H1 (cell line): ENCODE measurements at regions not wholly inside any gene's neighbourhood (a gene's known extent, or its start where the extent isn't known, plus 50 kb on each side); places are given as distances from the start of the nearest gene placed in this dataset.

Experiments used
- CTCF ChIA-PET: fragments of 300-600 bp; sonication (Branson Sonifier 250); formaldehyde crosslinking; loops from one replicate; lab custom pipeline; 2021; ENCODE audit not compliant: partially characterized antibody; lab: Charles Lee
- POLR2A ChIA-PET: fragments of 300-600 bp; sonication (Branson Sonifier 250); formaldehyde crosslinking; loops from one replicate; lab custom pipeline; 2021; ENCODE audit warnings: inconsistent platforms; ENCODE audit not compliant: partially characterized antibody; lab: Charles Lee
- DNase-seq, 2 experiments: peaks; one replicate each; pipeline versions ENCODE4 v3.0.0 to v3.0.0-alpha.2; 2010 to 2022; ENCODE audit warnings: low spot score in 2 of 2, low read depth in 1 of 2, mixed read lengths in 1 of 2
- FAIRE-seq: peaks from 2 replicates; lab custom pipeline; 2011; peaks lifted over from hg19 to GRCh38; lab: Jason Lieb, UNC
- H2AFZ ChIP-seq: 2 replicates; pipeline ENCODE4 v1.8.1; 2012; ENCODE audit warnings: low read length, inconsistent platforms
- H2AK5ac ChIP-seq: 2 replicates; pipeline ENCODE4 v1.6.1; 2013; ENCODE audit warnings: low read depth, low read length
- H2BK120ac ChIP-seq: replicated peaks from 2 replicates; pipeline ENCODE3; 2013; ENCODE audit warnings: low read depth, low read length, inconsistent platforms
- H2BK12ac ChIP-seq: 2 replicates; pipeline ENCODE4 v1.6.1; 2013; ENCODE audit warnings: low read depth, low read length
- H2BK15ac ChIP-seq: 2 replicates; pipeline ENCODE4 v1.6.1; 2013; ENCODE audit warnings: low read length
- H2BK20ac ChIP-seq: 2 replicates; pipeline ENCODE4 v1.6.1; 2013; ENCODE audit warnings: low read length
- H2BK5ac ChIP-seq: 2 replicates; pipeline ENCODE4 v1.6.1; 2013; ENCODE audit warnings: low read depth, low read length
- H3K14ac ChIP-seq: 2 replicates; pipeline ENCODE4 v1.6.1; 2013; ENCODE audit warnings: inconsistent platforms; ENCODE audit not compliant: insufficient read length
- H3K18ac ChIP-seq: 2 replicates; pipeline ENCODE4 v1.6.1; 2013; ENCODE audit warnings: low read length; ENCODE audit errors: extremely low read depth
- H3K23ac ChIP-seq: 2 replicates; pipeline ENCODE4 v1.6.1; 2013; ENCODE audit warnings: inconsistent platforms; ENCODE audit not compliant: insufficient read length
- H3K23me2 ChIP-seq: 2 replicates; pipeline ENCODE4 v1.6.1; 2013; ENCODE audit warnings: low read depth, low read length
- H3K27ac ChIP-seq: 2 replicates; pipeline ENCODE4 v1.6.1; 2011; ENCODE audit warnings: low read depth, low read length, inconsistent platforms
- H3K27me3 ChIP-seq, 4 experiments: replicated peaks in 1 of 4; 1 replicate in 1 of 4; 2 replicates in 3 of 4; pipeline versions ENCODE4 v1.6.1 to v1.8.1; 2011 to 2013; ENCODE audit warnings: low read length in 3 of 4, mild to moderate bottlenecking in 3 of 4, inconsistent platforms in 2 of 4, mixed read lengths in 2 of 4, moderate library complexity in 1 of 4; ENCODE audit not compliant: control insufficient read depth in 3 of 4, insufficient read depth in 3 of 4; ENCODE audit errors: extremely low read depth in 1 of 4
- H3K36me3 ChIP-seq, 4 experiments: 2 replicates each; pipeline versions ENCODE4 v1.6.1 to v1.8.1; 2011 to 2013; ENCODE audit warnings: mild to moderate bottlenecking in 4 of 4, low read length in 3 of 4, moderate library complexity in 2 of 4, control low read depth in 1 of 4, inconsistent platforms in 1 of 4; ENCODE audit not compliant: insufficient read depth in 4 of 4, control insufficient read depth in 2 of 4
- H3K4ac ChIP-seq: replicated peaks from 2 replicates; pipeline ENCODE3; 2013; ENCODE audit warnings: low read length, low read depth, mixed read lengths, inconsistent platforms; ENCODE audit not compliant: insufficient read length
- H3K4me1 ChIP-seq, 4 experiments: replicated peaks in 1 of 4; 1 replicate in 1 of 4; 2 replicates in 3 of 4; pipeline versions ENCODE4 v1.6.1 to v1.8.1; 2011 to 2013; ENCODE audit warnings: low read length in 3 of 4, inconsistent platforms in 2 of 4, mixed read lengths in 1 of 4; ENCODE audit not compliant: insufficient read depth in 4 of 4, control insufficient read depth in 3 of 4
- H3K4me2 ChIP-seq, 2 experiments: 2 replicates each; pipeline versions ENCODE4 v1.6.1 to v1.8.1; 2011 to 2013; ENCODE audit warnings: low read depth in 2 of 2, low read length in 2 of 2, control low read depth in 1 of 2, inconsistent platforms in 1 of 2, mild to moderate bottlenecking in 1 of 2; ENCODE audit not compliant: insufficient read depth in 1 of 2
- H3K4me3 ChIP-seq, 4 experiments: fragments of 200-600, 300-600 bp in 1 of 4; sonication (generic), shearing (Covaris generic), sonication (Bioruptor Twin) in 1 of 4; 2 replicates each; pipeline versions ENCODE4 v1.5.1 to v1.8.1; 2011 to 2016; ENCODE audit warnings: low read length in 4 of 4, low read depth in 3 of 4, control low read depth in 2 of 4, inconsistent platforms in 2 of 4, mild to moderate bottlenecking in 2 of 4, mixed read lengths in 1 of 4, moderate library complexity in 1 of 4; ENCODE audit not compliant: insufficient read depth in 2 of 4; ENCODE audit errors: extremely low read depth in 1 of 4
- H3K56ac ChIP-seq: replicated peaks from 2 replicates; pipeline ENCODE3; 2013; ENCODE audit warnings: low read depth, mild to moderate bottlenecking, mixed read lengths, low read length, inconsistent platforms; ENCODE audit not compliant: insufficient read length
- H3K79me1 ChIP-seq: 2 replicates; pipeline ENCODE4 v1.6.1; 2013; ENCODE audit warnings: low read depth, low read length, control low read depth
- H3K79me2 ChIP-seq, 2 experiments: 2 replicates each; pipeline versions ENCODE4 v1.6.1 to v1.8.1; 2012 to 2013; ENCODE audit warnings: low read length in 2 of 2, mild to moderate bottlenecking in 2 of 2, inconsistent platforms in 1 of 2; ENCODE audit not compliant: insufficient read depth in 2 of 2, control insufficient read depth in 1 of 2
- H3K9ac ChIP-seq, 4 experiments: replicated peaks in 1 of 4; 1 replicate in 1 of 4; 2 replicates in 3 of 4; pipeline versions ENCODE4 v1.6.1 to v1.8.1; 2011 to 2013; ENCODE audit warnings: low read depth in 3 of 4, low read length in 3 of 4, control low read depth in 2 of 4, mild to moderate bottlenecking in 2 of 4, moderate library complexity in 2 of 4, inconsistent platforms in 1 of 4; ENCODE audit errors: extremely low read depth in 1 of 4
- H3K9me3 ChIP-seq, 2 experiments: 2 replicates each; pipeline versions ENCODE4 v1.6.1 to v1.8.1; 2012 to 2013; ENCODE audit warnings: mild to moderate bottlenecking in 2 of 2, moderate library complexity in 2 of 2, control low read depth in 1 of 2, inconsistent platforms in 1 of 2, low read depth in 1 of 2, low read length in 1 of 2, mixed read lengths in 1 of 2; ENCODE audit not compliant: insufficient read depth in 2 of 2
- H4K20me1 ChIP-seq, 2 experiments: replicated peaks in 1 of 2; 2 replicates each; pipeline versions ENCODE3 to v1.8.1; 2011 to 2013; ENCODE audit warnings: inconsistent platforms in 2 of 2, low read length in 2 of 2, mild to moderate bottlenecking in 1 of 2; ENCODE audit not compliant: insufficient read depth in 2 of 2, control insufficient read depth in 1 of 2
- H4K5ac ChIP-seq: 2 replicates; pipeline ENCODE4 v1.6.1; 2013; ENCODE audit warnings: low read length, low read depth, mixed read lengths, inconsistent platforms; ENCODE audit not compliant: insufficient read length
- H4K8ac ChIP-seq: 2 replicates; pipeline ENCODE4 v1.8.0; 2013; ENCODE audit warnings: mild to moderate bottlenecking, moderate library complexity, low read length, inconsistent platforms; ENCODE audit not compliant: insufficient read depth; ENCODE audit errors: extremely low read depth
- H4K91ac ChIP-seq: replicated peaks from 2 replicates; pipeline ENCODE3; 2013; ENCODE audit warnings: low read length, mixed read lengths, inconsistent platforms; ENCODE audit not compliant: insufficient read length
- CBX8 ChIP-seq: fragments of 300-800, 300-1000 bp; sonication (generic); IDR thresholded peaks from 2 replicates; pipeline ENCODE4 v1.7.1; 2016; ENCODE audit warnings: low read depth, low read length, borderline replicate concordance
- CTCF ChIP-seq, 3 experiments: IDR thresholded peaks; 1 replicate in 2 of 3; 2 replicates in 1 of 3; pipeline versions ENCODE4 v1.5.1 to v1.6.1; 2011; ENCODE audit warnings: low read length in 3 of 3, mild to moderate bottlenecking in 3 of 3, inconsistent platforms in 2 of 3, low read depth in 1 of 3, moderate library complexity in 1 of 3; ENCODE audit not compliant: insufficient read depth in 1 of 3; ENCODE audit errors: control extremely low read depth in 1 of 3
- E2F6 ChIP-seq: IDR thresholded peaks from 2 replicates; pipeline ENCODE4 v1.6.1; 2012; ENCODE audit warnings: inconsistent platforms
- HDAC6 ChIP-seq: IDR thresholded peaks from one replicate; pipeline ENCODE4 v1.7.1; 2012; ENCODE audit warnings: low read depth, mild to moderate bottlenecking, inconsistent platforms, low read length, moderate library complexity
- KDM5A ChIP-seq: fragments of 200-600 bp; IDR thresholded peaks from 2 replicates; pipeline ENCODE4 v1.7.1; 2012; ENCODE audit warnings: mild to moderate bottlenecking, low read length, inconsistent platforms, mixed read lengths
- POU5F1 ChIP-seq: IDR thresholded peaks from 2 replicates; pipeline ENCODE4 v1.6.1; 2011; ENCODE audit warnings: low read depth, mild to moderate bottlenecking, low read length, moderate library complexity
- RNF2 ChIP-seq: fragments of 200-900, 300-1000 bp; sonication (generic); IDR thresholded peaks from 2 replicates; pipeline ENCODE4 v1.7.1; 2016; ENCODE audit warnings: borderline replicate concordance, low read depth, mild to moderate bottlenecking, antibody characterized with exemption, low read length; ENCODE audit not compliant: poor library complexity, severe bottlenecking; ENCODE audit errors: missing control alignments
- SIN3A ChIP-seq, 2 experiments: IDR thresholded peaks in 1 of 2; conservative IDR thresholded peaks in 1 of 2; 2 replicates each; pipeline ENCODE4 v1.6.1; 2011 to 2012; ENCODE audit warnings: low read length in 2 of 2, improper control_type of control experiment in 1 of 2, low read depth in 1 of 2, mild to moderate bottlenecking in 1 of 2
- WGBS, 2 experiments: shearing (Covaris generic) in 1 of 2; methylation state at CpG; one replicate each; pipeline versions ENCODE4 v1.1.6 to v1.1.7; 2013 to 2015; ENCODE audit warnings: low lambda C conversion rate in 2 of 2, mixed read lengths in 2 of 2, inconsistent platforms in 1 of 2, low coverage in 1 of 2, missing lambda C conversion rate in 1 of 2; ENCODE audit not compliant: insufficient replicate concordance in 2 of 2, insufficient coverage in 1 of 2, insufficient read length in 1 of 2; ENCODE audit errors: extremely low coverage in 1 of 2, missing lambda C conversion rate in 1 of 2; 5-methylcytosine and 5-hydroxymethylcytosine counted together

DNA sequence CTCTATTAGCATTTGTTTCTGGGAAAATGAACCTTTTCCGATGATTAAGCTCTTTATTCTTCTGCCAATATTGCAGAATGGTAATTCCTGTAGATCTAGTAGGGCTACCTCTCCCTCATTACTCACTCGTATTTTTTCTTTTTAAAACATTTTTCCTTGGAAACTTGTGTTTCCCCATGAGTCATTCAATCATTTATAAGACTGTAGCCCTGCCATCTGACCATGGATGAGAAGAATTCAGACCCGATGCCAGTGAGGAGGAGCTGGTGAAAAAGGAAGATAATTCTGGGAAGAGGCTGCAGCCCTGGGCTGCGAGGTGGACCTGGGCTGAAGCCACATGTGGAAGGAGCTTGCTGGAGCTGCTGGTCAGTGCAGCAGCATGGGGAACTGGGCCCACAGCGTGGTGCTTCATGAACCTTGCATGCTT is 242.8 kb downstream of the KLF6 start:
- Histone ChIP-seq H3K4me2 (no peak overlapping the region), H3K18ac (no peak overlapping the region), H3K14ac (no peak overlapping the region), H3K27me3 (no peaks in the 10 kb centered on the region; a peak in 1 of 7 replicates), H2BK12ac (no peak overlapping the region), H4K5ac (no peak overlapping the region), H2BK5ac (no peak overlapping the region), H3K4me1 (no peaks in the 10 kb centered on the region), H3K4ac (no peak overlapping the region), H3K27ac (no peak overlapping the region), H4K20me1 (no peaks in the 10 kb centered on the region), H2AK5ac (no peak overlapping the region), H2BK120ac (no peak overlapping the region), H3K23ac (no peak overlapping the region), H4K91ac (no peak overlapping the region), H2AFZ (no peak overlapping the region), H3K9ac (no peak overlapping the region), H3K79me2 (no peaks in the 10 kb centered on the region), H4K8ac (no peak overlapping the region), H3K36me3 (no peaks in the 10 kb centered on the region), H3K4me3 (no peak overlapping the region), H3K9me3 (no peaks in the 10 kb centered on the region), H3K56ac (no peak overlapping the region), H3K79me1 (no peaks in the 10 kb centered on the region), H3K23me2 (no peaks in the 10 kb centered on the region), H2BK20ac (no peak overlapping the region), H2BK15ac (no peak overlapping the region)
- WGBS, 2 experiments = 95% methylated on average over 5 of the region's 5 CpGs; no CpG with 5 or more reads in 1 of the 2 experiments
- ChIA-PET CTCF (interaction anchor here (0.6 to 1.6 kb wide), 4 partner anchors 8 to 101 kb away, joined by 3 to 5 read pairs (median 3); no protein-coding TSS in a partner anchor), POLR2A (interaction anchor here (1.2 kb wide), 1 partner anchor 241 kb away, joined by 3 read pairs; no protein-coding TSS in a partner anchor)
- DNase-seq (no peak), FAIRE-seq (no peak)
- TF ChIP-seq SIN3A (conservative IDR thresholded peaks at IDR 0.05 in 1 of 2, IDR thresholded peaks at IDR 0.05 in 1 of 2; ENCODE audit: low read depth in 1 of 2, low read length in 2 of 2) (no peak), CBX8 (no peak), E2F6 (no peak), RNF2 (no peak), CTCF (IDR thresholded peaks at IDR 0.05; ENCODE audit: control extremely low read depth in 1 of 3, insufficient read depth in 1 of 3, low read depth in 1 of 3, low read length in 3 of 3) (no peak), HDAC6 (no peak), KDM5A (no peak), POU5F1 (no peak)
